Neural cell (in vitro differentiated cells): ENCODE measurements at regions not wholly inside any gene's neighbourhood (a gene's known extent, or its start where the extent isn't known, plus 50 kb on each side); places are given as distances from the start of the nearest gene placed in this dataset.

ENCODE experiments used
- CTCF ChIP-seq: fragments of 450-650 bp; IDR thresholded peaks from 2 replicates; pipeline ENCODE4 v1.5.1; 2014; ENCODE audit warnings: antibody characterized with exemption, mild to moderate bottlenecking, moderate library complexity; ENCODE audit not compliant: poor library complexity, severe bottlenecking
- EP300 ChIP-seq: fragments of 450-650 bp; conservative IDR thresholded peaks from 2 replicates; pipeline ENCODE4 v1.6.1; 2014; ENCODE audit warnings: antibody characterized with exemption, mild to moderate bottlenecking, moderate library complexity; ENCODE audit not compliant: poor library complexity, severe bottlenecking
- EZH2 ChIP-seq: fragments of 200-600, 300-800 bp; shearing (Covaris generic), sonication (generic); IDR thresholded peaks from 2 replicates; pipeline ENCODE4 v1.6.1; 2014; ENCODE audit warnings: antibody characterized with exemption, low read length, borderline replicate concordance, mild to moderate bottlenecking; ENCODE audit not compliant: insufficient read depth, poor library complexity, severe bottlenecking
- MXI1 ChIP-seq: fragments of 450-650 bp; conservative IDR thresholded peaks from 2 replicates; pipeline ENCODE4 v1.6.1; 2014; ENCODE audit warnings: antibody characterized with exemption, mild to moderate bottlenecking; ENCODE audit not compliant: poor library complexity, severe bottlenecking
- POLR2AphosphoS5 ChIP-seq: IDR thresholded peaks from 2 replicates; pipeline ENCODE4 v1.6.1; 2012
- REST ChIP-seq: IDR thresholded peaks from 2 replicates; pipeline ENCODE4 v1.6.1; 2012; ENCODE audit warnings: borderline replicate concordance

- TF ChIP-seq CTCF, result no peak
- TF ChIP-seq POLR2AphosphoS5, result no peak
- TF ChIP-seq EZH2, result no peak
- no peak for TF ChIP-seq MXI1
- no peak for TF ChIP-seq EP300
- no peak for TF ChIP-seq REST
Measured at GRCh38 chr3:68206524-68207117, 552.2 kb upstream of the SUCLG2 start.
